GM12872 (cell line): ENCODE measurements at regions not wholly inside any gene's neighbourhood (a gene's known extent, or its start where the extent isn't known, plus 50 kb on each side); places are given as distances from the start of the nearest gene placed in this dataset.

Source experiments
- TF ChIP-seq, protein P1 (sequence below): IDR thresholded peaks from 3 replicates; pipeline ENCODE4 v1.5.1; 2011; ENCODE audit warnings: low read depth, mild to moderate bottlenecking, low read length, moderate library complexity; ENCODE audit not compliant: insufficient read depth

DNA sequence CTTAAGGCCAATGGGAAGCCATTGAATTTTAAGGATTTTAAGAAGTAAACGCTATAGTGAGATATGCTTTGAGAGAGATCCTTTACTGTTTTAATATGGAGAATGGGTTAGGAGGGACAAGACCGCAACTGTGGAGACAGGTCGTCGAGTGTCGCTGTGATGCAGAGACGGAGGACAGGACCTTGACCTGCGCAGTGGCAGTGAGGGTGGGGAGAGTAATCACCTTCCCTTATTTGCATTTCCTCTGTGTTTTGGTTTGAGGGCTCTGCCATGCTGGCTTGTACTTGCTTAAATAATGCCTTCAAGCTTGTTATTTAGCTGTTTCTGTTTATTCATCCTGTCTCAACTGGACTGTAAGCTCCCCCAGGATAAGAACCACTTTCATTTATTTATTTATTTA, 345.0 kb downstream of the FBXW7 start:
- TF ChIP-seq, protein P1, sequence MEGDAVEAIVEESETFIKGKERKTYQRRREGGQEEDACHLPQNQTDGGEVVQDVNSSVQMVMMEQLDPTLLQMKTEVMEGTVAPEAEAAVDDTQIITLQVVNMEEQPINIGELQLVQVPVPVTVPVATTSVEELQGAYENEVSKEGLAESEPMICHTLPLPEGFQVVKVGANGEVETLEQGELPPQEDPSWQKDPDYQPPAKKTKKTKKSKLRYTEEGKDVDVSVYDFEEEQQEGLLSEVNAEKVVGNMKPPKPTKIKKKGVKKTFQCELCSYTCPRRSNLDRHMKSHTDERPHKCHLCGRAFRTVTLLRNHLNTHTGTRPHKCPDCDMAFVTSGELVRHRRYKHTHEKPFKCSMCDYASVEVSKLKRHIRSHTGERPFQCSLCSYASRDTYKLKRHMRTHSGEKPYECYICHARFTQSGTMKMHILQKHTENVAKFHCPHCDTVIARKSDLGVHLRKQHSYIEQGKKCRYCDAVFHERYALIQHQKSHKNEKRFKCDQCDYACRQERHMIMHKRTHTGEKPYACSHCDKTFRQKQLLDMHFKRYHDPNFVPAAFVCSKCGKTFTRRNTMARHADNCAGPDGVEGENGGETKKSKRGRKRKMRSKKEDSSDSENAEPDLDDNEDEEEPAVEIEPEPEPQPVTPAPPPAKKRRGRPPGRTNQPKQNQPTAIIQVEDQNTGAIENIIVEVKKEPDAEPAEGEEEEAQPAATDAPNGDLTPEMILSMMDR = no peak

DNA sequence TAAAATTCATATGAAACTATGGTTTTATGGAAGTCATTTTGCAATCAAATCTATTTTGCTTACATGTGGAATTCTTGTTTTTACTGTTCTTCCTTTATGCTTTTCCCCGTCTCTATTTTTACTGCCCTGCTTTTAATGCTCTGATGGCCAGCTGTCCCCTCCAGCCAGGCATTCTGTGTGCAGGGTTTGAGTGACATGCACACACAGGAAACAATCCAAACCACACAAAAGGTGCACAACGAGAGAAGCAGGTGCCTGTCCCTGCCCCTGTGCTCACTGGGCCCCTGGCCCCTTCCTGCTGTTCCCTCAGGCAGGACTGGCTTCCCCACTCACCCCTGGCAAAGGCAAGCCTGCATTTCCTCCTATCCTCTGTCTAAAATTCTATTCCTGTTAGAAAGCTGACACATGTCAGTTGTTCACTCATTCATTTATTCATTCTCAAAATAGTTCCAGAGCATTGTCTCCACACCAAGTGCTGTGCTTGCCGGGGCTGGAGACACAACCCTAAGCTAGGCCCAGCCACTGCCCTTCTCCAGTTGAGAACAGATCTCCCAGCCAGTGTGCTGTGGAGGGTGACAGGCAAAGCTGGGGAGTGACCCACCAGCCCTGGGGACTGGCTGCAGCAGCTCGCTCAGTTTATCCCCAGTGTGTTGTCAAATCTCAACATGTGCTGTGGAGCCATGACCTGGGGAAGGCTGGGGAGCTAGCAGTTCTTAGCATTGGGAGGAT, 346.3 kb downstream of the FBXW7 start:
- TF ChIP-seq, protein P1 = no peak

DNA sequence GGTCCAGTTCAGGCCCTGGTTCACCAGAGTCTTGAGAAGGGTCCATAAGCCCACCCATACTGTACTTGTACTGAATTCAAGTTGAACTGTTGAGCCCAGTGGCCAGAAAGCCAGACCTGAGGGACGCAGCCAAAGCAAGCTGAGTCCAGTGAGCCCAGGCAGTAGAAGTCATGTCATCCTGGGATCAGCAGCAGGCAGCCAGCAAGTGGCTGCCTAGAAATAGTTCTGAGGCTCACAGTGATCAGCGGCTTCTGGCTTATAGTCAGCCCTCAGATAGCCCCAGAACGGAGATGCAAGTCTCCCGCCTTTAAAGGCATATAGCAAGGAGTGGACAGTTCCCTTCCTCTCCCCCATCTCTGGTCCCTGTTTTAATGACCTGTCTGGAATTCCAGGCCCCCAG, 347.1 kb downstream of the FBXW7 start:
- TF ChIP-seq, protein P1 = no peak

DNA sequence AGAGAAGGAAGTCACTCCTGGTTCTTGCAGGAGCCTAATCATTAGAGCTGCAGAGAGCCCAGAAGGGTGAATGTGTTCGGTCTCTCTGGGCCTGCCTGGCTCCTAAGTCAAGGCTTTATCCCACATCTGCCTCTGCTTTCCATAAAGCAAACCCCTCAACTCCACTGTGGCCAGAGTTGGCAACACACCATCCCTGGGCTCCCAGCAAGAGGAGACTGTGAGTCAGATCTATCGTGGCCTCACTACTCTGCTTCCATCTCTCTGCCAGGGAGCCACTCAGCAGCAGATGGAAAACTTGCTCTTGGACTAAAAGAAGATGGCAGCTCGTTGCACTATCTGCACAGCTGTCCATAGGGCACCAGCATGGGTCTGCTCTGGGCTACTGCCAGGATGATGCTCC, 348.2 kb downstream of the FBXW7 start:
- TF ChIP-seq, protein P1 = no peak

DNA sequence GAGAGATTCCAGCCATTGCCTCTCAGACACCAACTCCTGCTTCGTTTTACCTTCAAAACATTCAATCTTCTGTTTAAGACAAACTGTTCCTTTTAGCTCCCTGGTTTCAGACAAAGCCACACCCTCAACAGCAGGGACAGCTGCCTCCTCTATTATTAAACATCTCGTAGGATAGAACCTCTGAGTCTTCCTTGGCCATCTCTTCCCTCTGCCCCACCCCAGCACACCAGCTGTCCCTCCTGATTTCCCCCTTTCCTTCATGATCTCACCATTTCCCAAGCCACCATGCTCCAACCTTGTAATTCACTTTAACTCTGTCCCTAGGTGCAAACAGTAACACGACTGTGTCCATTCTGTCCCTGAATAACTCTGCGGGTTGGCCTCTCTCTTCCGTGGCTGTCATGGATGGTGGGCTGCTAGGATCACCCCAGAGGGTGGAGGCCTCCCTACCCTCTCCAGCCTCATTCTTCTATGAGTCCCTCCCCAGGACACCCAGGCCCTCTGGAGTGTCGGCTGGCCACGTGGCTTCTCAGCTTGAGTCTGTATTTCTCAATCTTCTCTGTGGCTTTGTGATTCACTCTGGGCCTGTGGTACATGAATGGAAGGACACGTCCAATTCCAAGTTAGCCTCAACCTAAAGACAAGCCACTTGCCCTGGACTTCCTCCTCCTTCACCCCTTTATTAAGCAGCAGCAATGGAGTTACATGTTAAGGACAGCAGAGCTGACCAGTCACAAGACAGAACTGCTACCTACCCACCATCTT, 349.9 kb downstream of the FBXW7 start:
- TF ChIP-seq, protein P1 = no peak

DNA sequence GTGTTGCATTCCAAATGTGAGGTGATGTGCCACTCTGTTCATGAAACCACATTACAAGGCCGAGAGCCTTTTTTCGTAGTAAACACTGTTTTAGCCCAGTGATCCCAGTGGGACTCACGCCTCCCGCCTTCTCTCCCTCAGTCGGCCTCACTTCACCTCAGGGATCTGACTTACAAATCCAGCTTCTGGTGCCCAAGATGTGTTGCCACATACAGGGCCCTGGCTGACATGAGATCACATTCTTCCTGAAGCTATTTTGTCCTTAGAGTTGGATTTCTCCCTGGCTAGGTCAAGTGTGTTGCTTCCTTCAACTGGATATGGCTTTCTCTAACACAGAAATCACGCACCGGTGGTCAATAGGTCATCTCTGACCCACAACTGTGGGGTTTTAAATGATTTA, 354.7 kb downstream of the FBXW7 start:
- TF ChIP-seq, protein P1 = no peak

DNA sequence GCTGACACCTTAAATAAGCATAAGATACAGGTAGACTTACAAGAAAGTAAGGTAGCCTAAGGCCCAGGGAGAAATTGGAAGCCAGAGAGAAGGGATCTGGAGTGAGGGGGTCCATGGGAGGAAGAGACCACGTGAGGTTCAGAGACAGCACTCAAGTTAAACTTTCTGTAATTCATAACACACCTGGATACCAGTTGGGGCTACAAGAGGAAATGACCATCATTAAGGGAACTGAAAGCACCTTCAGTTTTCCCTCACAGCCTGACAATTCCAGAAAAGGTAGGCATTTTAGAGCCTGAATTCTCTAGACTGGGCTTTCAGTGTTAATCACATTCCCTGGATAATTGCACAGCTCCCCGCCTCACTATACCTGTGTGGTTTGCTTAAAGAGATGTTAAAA, 355.5 kb downstream of the FBXW7 start:
- TF ChIP-seq, protein P1 = no peak
